ENCODE measurements at regions not wholly inside any gene's neighbourhood (a gene's known extent, or its start where the extent isn't known, plus 50 kb on each side); places are given as distances from the start of the nearest gene placed in this dataset.

- H3K4me1 ChIP-seq (replicated peaks in 1 of 2), result peaks cover 18 to 29% of the 10 kb centered on the region in 2 donors
Measured at GRCh38 chr14:87640553-87640952, 352.4 kb downstream of the GALC start.

GRCh38 chr14:87638196-87638595 lies 354.8 kb downstream of the GALC start:
- ATAC-seq (replicated peaks in 6 of 8), result no peak
- Histone ChIP-seq H3K4me3 (no peak overlapping the region), H3K4me1 (replicated peaks in 1 of 2) (peaks cover 11 to 26% of the 10 kb centered on the region in 2 donors), H3K27ac (no peak overlapping the region)
- 17 to 100% (median 73%) methylated on average over 1 to 2 of the region's 3 CpGs; no CpG with 5 or more reads in 4 of the 10 experiments for WGBS, 10 experiments
- in situ Hi-C loops (cut with MboI; ENCODE audit: low pct_unique_long_range_greater_than_20kb in 2 of 9, low sequenced_read_pairs in 9 of 9, unreplicated experiment in 9 of 9), result no loop called here

More at GRCh38 chr14:87640553-87640952, 352.4 kb downstream of the GALC start:
- in situ Hi-C loops (cut with MboI; ENCODE audit: low pct_unique_long_range_greater_than_20kb in 2 of 9, low sequenced_read_pairs in 9 of 9, unreplicated experiment in 9 of 9), result no loop called here
- no peak overlapping the region for H3K27ac ChIP-seq
- no peak overlapping the region for H3K4me3 ChIP-seq
- ATAC-seq (replicated peaks in 6 of 8), result no peak

- 14 to 90% (median 37%) methylated on average over 1 to 3 of the region's 3 CpGs; no CpG with 5 or more reads in 2 of the 10 experiments for WGBS, 10 experiments
- no peak overlapping the region for H3K4me3 ChIP-seq
- in situ Hi-C loops (cut with MboI; ENCODE audit: low pct_unique_long_range_greater_than_20kb in 2 of 9, low sequenced_read_pairs in 9 of 9, unreplicated experiment in 9 of 9), result no loop called here
- peaks cover 15 to 26% of the 10 kb centered on the region in 2 donors for H3K4me1 ChIP-seq (replicated peaks in 1 of 2)
- peak in 3 of 8 experiments; percentile 68 to 84 (median 73) for ATAC-seq (replicated peaks in 6 of 8)
- H3K27ac ChIP-seq, result peak overlapping the region in 1 of 2 donors; percentile 69
Measured at GRCh38 chr14:87635442-87635841, 357.5 kb downstream of the GALC start.

- H3K27ac ChIP-seq, result no peak overlapping the region
- in situ Hi-C loops (cut with MboI; ENCODE audit: low pct_unique_long_range_greater_than_20kb in 2 of 9, low sequenced_read_pairs in 9 of 9, unreplicated experiment in 9 of 9), result no loop called here
- ATAC-seq (replicated peaks in 6 of 8), result no peak
- H3K4me1 ChIP-seq (replicated peaks in 1 of 2), result peaks cover 31% of the 10 kb centered on the region in 2 donors
- H3K4me3 ChIP-seq, result no peak overlapping the region
- WGBS, 10 experiments, result 31 to 100% (median 86%) methylated on average over 1 to 4 of the region's 4 CpGs; no CpG with 5 or more reads in 4 of the 10 experiments
Measured at GRCh38 chr14:87632796-87633195, 360.2 kb downstream of the GALC start.

- ATAC-seq (replicated peaks in 6 of 8), result peak in 1 of 8 experiments; percentile 40
- Histone ChIP-seq H3K4me3 (no peak overlapping the region), H3K27ac (no peak overlapping the region), H3K4me1 (replicated peaks in 1 of 2) (peaks cover 16 to 37% of the 10 kb centered on the region in 2 donors)
- in situ Hi-C loops (cut with MboI; ENCODE audit: low pct_unique_long_range_greater_than_20kb in 2 of 9, low sequenced_read_pairs in 9 of 9, unreplicated experiment in 9 of 9), result no loop called here
- WGBS, 10 experiments, result 0 to 65% (median 37%) methylated on average over 1 to 4 of the region's 4 CpGs; no CpG with 5 or more reads in 1 of the 10 experiments
Measured at GRCh38 chr14:87630846-87631245, 362.1 kb downstream of the GALC start.

- H3K27ac ChIP-seq, result no peak overlapping the region
- WGBS, 10 experiments, result 64 to 100% (median 95%) methylated on average over 1 to 3 of the region's 3 CpGs; no CpG with 5 or more reads in 2 of the 10 experiments
- H3K4me1 ChIP-seq (replicated peaks in 1 of 2), result peaks cover 9 to 31% of the 10 kb centered on the region in 2 donors
- H3K4me3 ChIP-seq, result no peak overlapping the region
- ATAC-seq (replicated peaks in 6 of 8), result no peak
- in situ Hi-C loops (cut with MboI; ENCODE audit: low pct_unique_long_range_greater_than_20kb in 2 of 9, low sequenced_read_pairs in 9 of 9, unreplicated experiment in 9 of 9), result no loop called here
Measured at GRCh38 chr14:87629788-87630187, 363.2 kb downstream of the GALC start.

GRCh38 chr14:87628780-87629179 lies 364.2 kb downstream of the GALC start:
- WGBS, 10 experiments, result 5 to 92% (median 78%) methylated on average over 1 to 3 of the region's 3 CpGs; no CpG with 5 or more reads in 1 of the 10 experiments
- in situ Hi-C loops (cut with MboI; ENCODE audit: low pct_unique_long_range_greater_than_20kb in 2 of 9, low sequenced_read_pairs in 9 of 9, unreplicated experiment in 9 of 9), result no loop called here
- ATAC-seq (replicated peaks in 6 of 8), result no peak

GRCh38 chr14:87628129-87628528 lies 364.9 kb downstream of the GALC start:
- no peak overlapping the region for H3K27ac ChIP-seq
- H3K4me3 ChIP-seq, result no peak overlapping the region
- in situ Hi-C loops (cut with MboI; ENCODE audit: low pct_unique_long_range_greater_than_20kb in 2 of 9, low sequenced_read_pairs in 9 of 9, unreplicated experiment in 9 of 9), result no loop called here
- ATAC-seq (replicated peaks in 6 of 8), result peak; percentile 46 to 95 (median 90)
- H3K4me1 ChIP-seq (replicated peaks in 1 of 2), result peaks cover 9 to 31% of the 10 kb centered on the region in 2 donors

More at GRCh38 chr14:87628780-87629179, 364.2 kb downstream of the GALC start:
- H3K27ac ChIP-seq, result no peak overlapping the region
- H3K4me1 ChIP-seq (replicated peaks in 1 of 2), result peaks cover 9 to 31% of the 10 kb centered on the region in 2 donors
- H3K4me3 ChIP-seq, result no peak overlapping the region

- no peak for ATAC-seq (replicated peaks in 6 of 8)
- no peak overlapping the region for H3K27ac ChIP-seq
- H3K4me3 ChIP-seq, result no peak overlapping the region
- peaks cover 9 to 30% of the 10 kb centered on the region in 2 donors for H3K4me1 ChIP-seq (replicated peaks in 1 of 2)
- in situ Hi-C loops (cut with MboI; ENCODE audit: low pct_unique_long_range_greater_than_20kb in 2 of 9, low sequenced_read_pairs in 9 of 9, unreplicated experiment in 9 of 9), result no loop called here
Measured at GRCh38 chr14:87626266-87626665, 366.7 kb downstream of the GALC start.

- Histone ChIP-seq H3K27ac (no peak overlapping the region), H3K4me3 (no peak overlapping the region), H3K4me1 (replicated peaks in 1 of 2) (peaks cover 9 to 12% of the 10 kb centered on the region in 2 donors)
- in situ Hi-C loops (cut with MboI; ENCODE audit: low pct_unique_long_range_greater_than_20kb in 2 of 9, low sequenced_read_pairs in 9 of 9, unreplicated experiment in 9 of 9), result no loop called here
- WGBS, 10 experiments, result 0 to 88% (median 44%) methylated on average over 1 of the region's 1 CpG; no CpG with 5 or more reads in 2 of the 10 experiments
- no peak for ATAC-seq (replicated peaks in 6 of 8)
Measured at GRCh38 chr14:87623616-87624015, 369.4 kb downstream of the GALC start.

GRCh38 chr14:87617079-87617478 lies 375.9 kb downstream of the GALC start:
- Histone ChIP-seq H3K4me3 (no peak overlapping the region), H3K4me1 (replicated peaks in 1 of 2) (peaks cover 0 to 2% of the 10 kb centered on the region in 2 donors), H3K27ac (no peak overlapping the region)
- no peak for ATAC-seq (replicated peaks in 6 of 8)
- WGBS, 10 experiments, result 8 to 94% (median 80%) methylated on average over 1 to 4 of the region's 4 CpGs
- in situ Hi-C loops (cut with MboI; ENCODE audit: low pct_unique_long_range_greater_than_20kb in 2 of 9, low sequenced_read_pairs in 9 of 9, unreplicated experiment in 9 of 9), result no loop called here

GRCh38 chr14:87615822-87616679 lies 376.9 kb downstream of the GALC start:
- Histone ChIP-seq H3K27ac (no peak overlapping the region), H3K4me1 (replicated peaks in 1 of 2) (peaks cover 0 to 2% of the 10 kb centered on the region in 2 donors), H3K4me3 (no peak overlapping the region)
- WGBS, 10 experiments, result 25 to 100% (median 63%) methylated on average over 1 to 10 of the region's 12 CpGs
- peak in 6 of 8 experiments; percentile 39 to 84 (median 63) for ATAC-seq (replicated peaks in 6 of 8)
- in situ Hi-C loops (cut with MboI; ENCODE audit: low pct_unique_long_range_greater_than_20kb in 2 of 9, low sequenced_read_pairs in 9 of 9, unreplicated experiment in 9 of 9), result no loop called here

- ATAC-seq (replicated peaks in 6 of 8), result no peak
- H3K4me1 ChIP-seq (replicated peaks in 1 of 2), result peaks cover 0 to 2% of the 10 kb centered on the region in 2 donors
- no peak overlapping the region for H3K27ac ChIP-seq
- 6 to 100% (median 81%) methylated on average over 1 to 3 of the region's 3 CpGs for WGBS, 10 experiments
- H3K4me3 ChIP-seq, result no peak overlapping the region
- in situ Hi-C loops (cut with MboI; ENCODE audit: low pct_unique_long_range_greater_than_20kb in 2 of 9, low sequenced_read_pairs in 9 of 9, unreplicated experiment in 9 of 9), result no loop called here
Measured at GRCh38 chr14:87615047-87615446, 377.9 kb downstream of the GALC start.
